Suprapubic skin (tissue), 4 donors: ENCODE measurements at regions not wholly inside any gene's neighbourhood (a gene's known extent, or its start where the extent isn't known, plus 50 kb on each side); places are given as distances from the start of the nearest gene placed in this dataset.
"Not testable (repeated sequence)": the region's sequence is repeated elsewhere in the genome, so short reads cannot be mapped to it uniquely, and the experiment has no call there.

Source experiments
- CTCF ChIP-seq, 2 donors: fragments of 200-600 bp in 1 of 2; fragments of 450-650 bp in 1 of 2; sonication (generic) in 1 of 2; IDR thresholded peaks; one replicate each; pipeline ENCODE4 v1.5.1; 2016 to 2019; ENCODE audit warnings: antibody characterized with exemption in 2 of 2, mild to moderate bottlenecking in 1 of 2, moderate library complexity in 1 of 2
- EP300 ChIP-seq: sonication (generic); formaldehyde crosslinking; IDR thresholded peaks from one replicate; pipeline ENCODE4 v1.6.1; 2017; ENCODE audit warnings: antibody characterized with exemption
- POLR2A ChIP-seq, 2 donors: fragments of 450-650 bp; IDR thresholded peaks; one replicate each; pipeline ENCODE4 v1.6.1; 2017; ENCODE audit warnings: antibody characterized with exemption in 2 of 2, mild to moderate bottlenecking in 2 of 2, moderate library complexity in 2 of 2
- POLR2AphosphoS5 ChIP-seq, 3 donors: sonication (generic); formaldehyde crosslinking; IDR thresholded peaks; one replicate each; pipeline ENCODE4 v1.6.1; 2017; ENCODE audit warnings: antibody characterized with exemption in 3 of 3

DNA sequence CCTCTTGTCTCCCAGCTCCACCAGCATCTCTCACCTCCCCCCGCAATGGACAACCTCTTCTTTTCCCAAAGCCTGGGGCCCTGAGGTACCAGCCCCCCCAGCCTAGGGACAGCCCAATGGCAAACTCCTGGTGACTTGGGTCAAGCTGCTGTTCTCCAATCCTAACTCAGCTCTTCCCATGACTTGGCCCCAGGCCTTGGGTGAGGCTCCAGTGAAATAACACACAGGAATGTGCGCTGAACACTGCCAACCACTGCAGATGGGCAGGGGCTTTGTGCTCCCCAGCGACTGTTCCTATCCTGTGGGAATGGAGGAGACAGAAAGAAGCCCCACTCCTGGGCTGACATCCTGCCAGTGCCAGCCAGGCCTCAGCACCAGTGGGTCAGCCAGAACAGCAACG, 125.2 kb downstream of the LRRC37A3 start:
- not testable (repeated sequence) for TF ChIP-seq CTCF (IDR thresholded peaks at IDR 0.05); POLR2A (IDR thresholded peaks at IDR 0.05); POLR2AphosphoS5 (IDR thresholded peaks at IDR 0.05); EP300
